Smooth muscle cell (in vitro differentiated cells): ENCODE measurements at regions not wholly inside any gene's neighbourhood (a gene's known extent, or its start where the extent isn't known, plus 50 kb on each side); places are given as distances from the start of the nearest gene placed in this dataset.
"Not testable (repeated sequence)": the region's sequence is repeated elsewhere in the genome, so short reads cannot be mapped to it uniquely, and the experiment has no call there.

Experiments used
- DNase-seq: peaks from one replicate; lab custom pipeline; 2025; ENCODE audit not compliant: unreplicated experiment; lab: John Stamatoyannopoulos, UW
- H2AFZ ChIP-seq: fragments of 200-600 bp; sonication (generic); 2 replicates; pipeline ENCODE4 v1.6.0; 2016; ENCODE audit warnings: antibody characterized with exemption, low read depth, mild to moderate bottlenecking
- H3F3A ChIP-seq: fragments of 200-600 bp; sonication (generic); 2 replicates; pipeline ENCODE4 v1.6.0; 2017; ENCODE audit warnings: antibody characterized with exemption, low read depth
- H3K27ac ChIP-seq: fragments of 200-600 bp; sonication (generic); 2 replicates; pipeline ENCODE4 v1.5.1; 2016; ENCODE audit warnings: low read depth, mild to moderate bottlenecking
- H3K27me3 ChIP-seq: fragments of 200-600 bp; sonication (generic); 2 replicates; pipeline ENCODE4 v1.6.1; 2016; ENCODE audit warnings: low read depth, mild to moderate bottlenecking
- H3K36me3 ChIP-seq: fragments of 200-600 bp; sonication (generic); 2 replicates; pipeline ENCODE4 v1.5.1; 2016; ENCODE audit warnings: low read depth
- H3K4me1 ChIP-seq: fragments of 200-600 bp; sonication (generic); 2 replicates; pipeline ENCODE4 v1.5.1; 2016; ENCODE audit warnings: low read depth
- H3K4me2 ChIP-seq: fragments of 200-600 bp; sonication (generic); 2 replicates; pipeline ENCODE4 v1.6.0; 2016; ENCODE audit warnings: mild to moderate bottlenecking
- H3K4me3 ChIP-seq: fragments of 200-600 bp; sonication (generic); 2 replicates; pipeline ENCODE4 v1.5.1; 2016; ENCODE audit warnings: mild to moderate bottlenecking
- H3K79me2 ChIP-seq: fragments of 200-600 bp; sonication (generic); 2 replicates; pipeline ENCODE4 v1.6.0; 2016; ENCODE audit warnings: low read depth, mild to moderate bottlenecking
- H3K9ac ChIP-seq: fragments of 200-600 bp; sonication (generic); 2 replicates; pipeline ENCODE4 v1.6.0; 2016; ENCODE audit warnings: low read depth
- H3K9me3 ChIP-seq: fragments of 200-600 bp; sonication (generic); replicated peaks from 2 replicates; pipeline ENCODE4 v1.5.1; 2016; ENCODE audit warnings: low read depth
- H4K20me1 ChIP-seq: fragments of 200-600 bp; sonication (generic); 2 replicates; pipeline ENCODE4 v1.6.0; 2016; ENCODE audit warnings: low read depth
- WGBS: methylation state at CpG from one replicate; pipeline ENCODE4 v1.1.7; 2016; ENCODE audit warnings: low lambda C conversion rate; 5-methylcytosine and 5-hydroxymethylcytosine counted together
- TF ChIP-seq, protein P1 (sequence below): fragments of 200-600 bp; sonication (generic); IDR thresholded peaks from 2 replicates; pipeline ENCODE4 v1.5.1; 2017; ENCODE audit warnings: borderline replicate concordance, mild to moderate bottlenecking, antibody characterized with exemption; ENCODE audit not compliant: insufficient read depth, poor library complexity, severe bottlenecking

DNA sequence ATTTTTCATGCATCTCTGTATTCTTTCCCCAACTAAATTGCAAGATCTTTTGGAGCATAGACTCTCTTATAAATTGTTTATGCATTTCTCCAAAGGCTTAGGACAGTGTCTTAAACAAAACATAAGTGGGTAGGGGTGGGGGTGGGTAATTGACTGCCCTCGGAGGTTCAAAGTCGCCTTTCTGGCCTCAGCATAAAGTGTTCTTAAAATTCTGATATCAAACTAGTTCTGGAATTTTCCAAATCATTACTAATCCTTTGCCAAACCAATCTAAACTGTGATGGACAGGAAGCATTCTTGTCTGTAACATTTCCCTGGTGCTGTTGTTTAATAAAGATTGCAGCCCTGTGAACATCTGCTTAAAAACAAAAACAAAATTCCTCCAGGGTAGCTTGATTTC is 61.8 kb upstream of the FAT3 start:
- DNase-seq, result no peak
- TF ChIP-seq, protein P1, sequence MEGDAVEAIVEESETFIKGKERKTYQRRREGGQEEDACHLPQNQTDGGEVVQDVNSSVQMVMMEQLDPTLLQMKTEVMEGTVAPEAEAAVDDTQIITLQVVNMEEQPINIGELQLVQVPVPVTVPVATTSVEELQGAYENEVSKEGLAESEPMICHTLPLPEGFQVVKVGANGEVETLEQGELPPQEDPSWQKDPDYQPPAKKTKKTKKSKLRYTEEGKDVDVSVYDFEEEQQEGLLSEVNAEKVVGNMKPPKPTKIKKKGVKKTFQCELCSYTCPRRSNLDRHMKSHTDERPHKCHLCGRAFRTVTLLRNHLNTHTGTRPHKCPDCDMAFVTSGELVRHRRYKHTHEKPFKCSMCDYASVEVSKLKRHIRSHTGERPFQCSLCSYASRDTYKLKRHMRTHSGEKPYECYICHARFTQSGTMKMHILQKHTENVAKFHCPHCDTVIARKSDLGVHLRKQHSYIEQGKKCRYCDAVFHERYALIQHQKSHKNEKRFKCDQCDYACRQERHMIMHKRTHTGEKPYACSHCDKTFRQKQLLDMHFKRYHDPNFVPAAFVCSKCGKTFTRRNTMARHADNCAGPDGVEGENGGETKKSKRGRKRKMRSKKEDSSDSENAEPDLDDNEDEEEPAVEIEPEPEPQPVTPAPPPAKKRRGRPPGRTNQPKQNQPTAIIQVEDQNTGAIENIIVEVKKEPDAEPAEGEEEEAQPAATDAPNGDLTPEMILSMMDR, result no peak
- no peak overlapping the region for H3K4me2 ChIP-seq
- 72% methylated on average over 2 of the region's 2 CpGs for whole genome bisulfite sequencing
- no peaks in the 10 kb centered on the region for H3K79me2 ChIP-seq
- H3K27me3 ChIP-seq, result no peaks in the 10 kb centered on the region
- H3K27ac ChIP-seq, result no peak overlapping the region
- H3K4me3 ChIP-seq, result no peak overlapping the region
- H3K36me3 ChIP-seq, result no peaks in the 10 kb centered on the region
- no peaks in the 10 kb centered on the region for H3F3A ChIP-seq
- no peak overlapping the region for H2AFZ ChIP-seq
- H3K9me3 ChIP-seq, result no peaks in the 10 kb centered on the region
- H3K9ac ChIP-seq, result no peak overlapping the region
- no peaks in the 10 kb centered on the region for H3K4me1 ChIP-seq
- no peaks in the 10 kb centered on the region for H4K20me1 ChIP-seq

DNA sequence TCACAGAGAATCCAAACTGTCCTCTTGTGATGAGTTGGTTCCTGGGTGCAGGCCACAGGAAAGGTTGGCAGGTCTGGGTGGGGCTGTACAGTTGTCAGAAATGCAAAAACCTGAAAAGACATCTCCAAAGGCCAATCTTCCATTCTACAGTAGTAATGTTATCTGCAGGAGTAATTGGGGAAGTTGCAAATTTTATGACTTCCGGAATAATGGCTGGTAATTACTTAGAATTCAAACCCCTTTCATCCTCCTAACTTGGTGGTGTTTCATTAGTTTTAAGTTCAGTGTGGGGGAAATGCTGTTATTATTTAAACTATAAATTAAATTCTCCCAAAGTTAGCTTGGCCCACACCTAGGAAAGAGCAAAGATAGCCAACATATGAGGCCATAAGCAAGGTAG is 64.7 kb upstream of the FAT3 start:
- Histone ChIP-seq H3K4me3 (no peak overlapping the region), H3K27ac (no peak overlapping the region), H3K4me1 (no peaks in the 10 kb centered on the region), H3K36me3 (no peaks in the 10 kb centered on the region), H3K27me3 (no peaks in the 10 kb centered on the region), H3K79me2 (no peaks in the 10 kb centered on the region), H3K4me2 (no peak overlapping the region), H3F3A (no peaks in the 10 kb centered on the region), H3K9ac (no peak overlapping the region), H2AFZ (no peak overlapping the region), H4K20me1 (no peaks in the 10 kb centered on the region), H3K9me3 (no peaks in the 10 kb centered on the region)
- no peak for DNase-seq
- WGBS, result 78% methylated on average over 1 of the region's 1 CpG
- TF ChIP-seq, protein P1, result no peak

DNA sequence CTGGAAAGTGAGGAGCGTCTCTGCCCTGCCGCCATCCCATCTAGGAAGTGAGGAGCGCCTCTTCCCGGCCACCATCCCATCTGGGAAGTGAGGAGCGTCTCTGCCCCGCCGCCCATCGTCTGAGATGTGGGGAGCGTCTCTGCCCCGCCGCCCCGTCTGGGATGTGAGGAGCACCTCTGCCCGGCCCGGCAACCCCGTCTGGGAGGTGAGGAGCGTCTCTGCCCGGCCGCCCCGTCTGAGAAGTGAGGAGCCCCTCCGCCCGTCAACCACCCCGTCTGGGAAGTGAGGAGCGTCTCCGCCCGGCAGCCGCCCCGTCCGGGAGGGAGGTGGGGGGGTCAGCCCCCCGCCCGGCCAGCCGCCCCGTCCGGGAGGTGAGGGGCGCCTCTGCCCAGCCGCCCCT is 67.2 kb upstream of the FAT3 start:
- H3F3A ChIP-seq, H3K79me2 ChIP-seq, H3K4me2 ChIP-seq, H3K36me3 ChIP-seq, DNase-seq, H3K27ac ChIP-seq, H3K27me3 ChIP-seq, H4K20me1 ChIP-seq, H3K4me1 ChIP-seq, H3K4me3 ChIP-seq, H3K9ac ChIP-seq, H3K9me3 ChIP-seq, H2AFZ ChIP-seq: not testable (repeated sequence)
- WGBS, result 93% methylated on average over 27 of the region's 35 CpGs

GRCh38 chr11:92154611-92155010 is 70.0 kb upstream of the FAT3 start:
- no peaks in the 10 kb centered on the region for H3K79me2 ChIP-seq
- no peaks in the 10 kb centered on the region for H3K36me3 ChIP-seq
- TF ChIP-seq, protein P1, result no peak
- H3F3A ChIP-seq, result no peaks in the 10 kb centered on the region
- no peak overlapping the region for H3K27ac ChIP-seq
- H3K27me3 ChIP-seq, result no peaks in the 10 kb centered on the region
- H3K4me3 ChIP-seq, result no peak overlapping the region
- H4K20me1 ChIP-seq, result no peaks in the 10 kb centered on the region
- no peak overlapping the region for H2AFZ ChIP-seq
- no peak overlapping the region for H3K4me2 ChIP-seq
- no peak for DNase-seq
- H3K9me3 ChIP-seq, result no peaks in the 10 kb centered on the region
- WGBS, result 73% methylated on average over 4 of the region's 4 CpGs
- H3K4me1 ChIP-seq, result no peaks in the 10 kb centered on the region
- no peak overlapping the region for H3K9ac ChIP-seq
